ENCODE measurements at regions not wholly inside any gene's neighbourhood (a gene's known extent, or its start where the extent isn't known, plus 50 kb on each side); places are given as distances from the start of the nearest gene placed in this dataset.
"Not testable (repeated sequence)": the region's sequence is repeated elsewhere in the genome, so short reads cannot be mapped to it uniquely, and the experiment has no call there.

GRCh38 chr7:409339-410281, 110.0 kb downstream of the PDGFA start:
- Histone ChIP-seq H3K9me3 (no peaks in the 10 kb centered on the region), H3K9ac (ENCODE audit: low read depth in 2 of 2, low read length in 2 of 2) (no peak overlapping the region), H3K36me3 (no peaks in the 10 kb centered on the region), H3K4me3 (no peak overlapping the region), H3K27me3 (no peaks in the 10 kb centered on the region), H3K27ac (no peak overlapping the region), H3K4me1 (no peaks in the 10 kb centered on the region)
- intact Hi-C loops (cut with DNase I), result no loop called here
- TF ChIP-seq CTCF (IDR thresholded peaks at IDR 0.05), result no peak
- DNase-seq, result no peak

GRCh38 chr7:410395-410910, 109.2 kb downstream of the PDGFA start:
- Histone ChIP-seq H3K9me3 (no peaks in the 10 kb centered on the region), H3K27me3 (no peaks in the 10 kb centered on the region), H3K4me1 (no peaks in the 10 kb centered on the region), H3K9ac (ENCODE audit: low read depth in 2 of 2, low read length in 2 of 2) (no peak overlapping the region), H3K36me3 (no peaks in the 10 kb centered on the region), H3K4me3 (no peak overlapping the region), H3K27ac (no peak overlapping the region)
- DNase-seq, result no peak
- intact Hi-C loops (cut with DNase I), result no loop called here
- no peak for TF ChIP-seq CTCF (IDR thresholded peaks at IDR 0.05)

GRCh38 chr7:411116-411515, 108.5 kb downstream of the PDGFA start:
- H3K4me1 ChIP-seq; H3K36me3 ChIP-seq; H3K27ac ChIP-seq; H3K9me3 ChIP-seq; H3K27me3 ChIP-seq; DNase-seq; intact Hi-C loops (cut with DNase I); H3K4me3 ChIP-seq; H3K9ac ChIP-seq (ENCODE audit: low read depth in 2 of 2, low read length in 2 of 2): not testable (repeated sequence)

- Histone ChIP-seq H3K4me1 (no peaks in the 10 kb centered on the region), H3K27ac (no peak overlapping the region), H3K4me3 (no peak overlapping the region), H3K9me3 (no peaks in the 10 kb centered on the region), H3K36me3 (no peaks in the 10 kb centered on the region), H3K27me3 (no peaks in the 10 kb centered on the region), H3K9ac (ENCODE audit: low read depth in 2 of 2, low read length in 2 of 2) (no peak overlapping the region)
- no peak for TF ChIP-seq CTCF (IDR thresholded peaks at IDR 0.05)
- intact Hi-C loops (cut with DNase I), result no loop called here
- no peak for DNase-seq
Observed at GRCh38 chr7:411677-412312, 107.9 kb downstream of the PDGFA start.

GRCh38 chr7:412313-412710, 107.3 kb downstream of the PDGFA start:
- Histone ChIP-seq H3K27ac (no peak overlapping the region), H3K9ac (ENCODE audit: low read depth in 2 of 2, low read length in 2 of 2) (no peak overlapping the region), H3K27me3 (no peaks in the 10 kb centered on the region), H3K36me3 (no peaks in the 10 kb centered on the region), H3K9me3 (no peaks in the 10 kb centered on the region), H3K4me1 (no peaks in the 10 kb centered on the region), H3K4me3 (no peak overlapping the region)
- intact Hi-C loops (cut with DNase I), result no loop called here
- DNase-seq, result no peak
- TF ChIP-seq CTCF (IDR thresholded peaks at IDR 0.05), result no peak
